Neuron (in vitro differentiated cells): ENCODE measurements at regions not wholly inside any gene's neighbourhood (a gene's known extent, or its start where the extent isn't known, plus 50 kb on each side); places are given as distances from the start of the nearest gene placed in this dataset.
"Not testable (repeated sequence)": the region's sequence is repeated elsewhere in the genome, so short reads cannot be mapped to it uniquely, and the experiment has no call there.

Source experiments
- H2AFZ ChIP-seq: one replicate; pipeline ENCODE4 v1.6.1; 2013; ENCODE audit warnings: low read depth, mild to moderate bottlenecking, inconsistent platforms, low read length, moderate library complexity
- H3K27me3 ChIP-seq: one replicate; pipeline ENCODE4 v1.6.1; 2013; ENCODE audit warnings: low read length; ENCODE audit not compliant: insufficient read depth
- H3K36me3 ChIP-seq: one replicate; pipeline ENCODE4 v1.6.1; 2013; ENCODE audit warnings: low read length; ENCODE audit not compliant: insufficient read depth
- H3K4me1 ChIP-seq: one replicate; pipeline ENCODE4 v1.6.1; 2013; ENCODE audit warnings: low read length; ENCODE audit not compliant: insufficient read depth
- H3K4me3 ChIP-seq: 2 replicates; pipeline ENCODE4 v1.5.1; 2013; ENCODE audit warnings: mild to moderate bottlenecking, low read length, moderate library complexity
- H3K9me3 ChIP-seq: one replicate; pipeline ENCODE4 v1.6.1; 2013; ENCODE audit warnings: low read length

GRCh38 chrX:22810876-22811275 is 188.9 kb upstream of the DDX53 start:
- Histone ChIP-seq H2AFZ (no peak overlapping the region), H3K4me1 (no peaks in the 10 kb centered on the region), H3K9me3 (no peaks in the 10 kb centered on the region), H3K27me3 (no peaks in the 10 kb centered on the region), H3K36me3 (no peaks in the 10 kb centered on the region), H3K4me3 (no peak overlapping the region)

GRCh38 chrX:22818061-22818460 is 181.7 kb upstream of the DDX53 start:
- no peaks in the 10 kb centered on the region for H3K36me3 ChIP-seq
- no peak overlapping the region for H3K4me3 ChIP-seq
- no peak overlapping the region for H2AFZ ChIP-seq
- H3K27me3 ChIP-seq: no peaks in the 10 kb centered on the region
- no peaks in the 10 kb centered on the region for H3K4me1 ChIP-seq
- H3K9me3 ChIP-seq: no peaks in the 10 kb centered on the region

GRCh38 chrX:22855693-22856092 is 144.1 kb upstream of the DDX53 start:
- Histone ChIP-seq H3K4me1 (no peaks in the 10 kb centered on the region), H2AFZ (no peak overlapping the region), H3K27me3 (no peaks in the 10 kb centered on the region), H3K36me3 (no peaks in the 10 kb centered on the region), H3K4me3 (no peak overlapping the region), H3K9me3 (no peaks in the 10 kb centered on the region)

GRCh38 chrX:22859642-22860041 is 140.1 kb upstream of the DDX53 start:
- Histone ChIP-seq H3K36me3 (no peaks in the 10 kb centered on the region), H2AFZ (no peak overlapping the region), H3K4me1 (no peaks in the 10 kb centered on the region), H3K4me3 (no peak overlapping the region), H3K27me3 (no peaks in the 10 kb centered on the region), H3K9me3 (no peaks in the 10 kb centered on the region)

GRCh38 chrX:22866801-22867200 is 133.0 kb upstream of the DDX53 start:
- not testable (repeated sequence) for H3K4me1 ChIP-seq, H3K36me3 ChIP-seq, H3K9me3 ChIP-seq, H3K27me3 ChIP-seq, H2AFZ ChIP-seq, H3K4me3 ChIP-seq

- no peaks in the 10 kb centered on the region for H3K27me3 ChIP-seq
- H3K4me1 ChIP-seq: peaks cover 7% of the 10 kb centered on the region
- no peak overlapping the region for H2AFZ ChIP-seq
- H3K9me3 ChIP-seq: no peaks in the 10 kb centered on the region
- no peak overlapping the region for H3K4me3 ChIP-seq
- H3K36me3 ChIP-seq: no peaks in the 10 kb centered on the region
Observed at GRCh38 chrX:22882543-22882942, 117.2 kb upstream of the DDX53 start.

GRCh38 chrX:22889819-22890218 is 109.9 kb upstream of the DDX53 start:
- Histone ChIP-seq H3K27me3 (no peaks in the 10 kb centered on the region), H3K4me1 (no peaks in the 10 kb centered on the region), H3K9me3 (no peaks in the 10 kb centered on the region), H3K4me3 (no peak overlapping the region), H3K36me3 (no peaks in the 10 kb centered on the region), H2AFZ (no peak overlapping the region)

- H3K36me3 ChIP-seq: no peaks in the 10 kb centered on the region
- H3K4me1 ChIP-seq: no peaks in the 10 kb centered on the region
- no peaks in the 10 kb centered on the region for H3K9me3 ChIP-seq
- H3K4me3 ChIP-seq: no peak overlapping the region
- no peaks in the 10 kb centered on the region for H3K27me3 ChIP-seq
- no peak overlapping the region for H2AFZ ChIP-seq
Observed at GRCh38 chrX:22912616-22913015, 87.1 kb upstream of the DDX53 start.

- Histone ChIP-seq H3K4me3 (no peak overlapping the region), H3K27me3 (peaks cover 4% of the 10 kb centered on the region), H3K9me3 (no peaks in the 10 kb centered on the region), H3K4me1 (no peaks in the 10 kb centered on the region), H3K36me3 (no peaks in the 10 kb centered on the region), H2AFZ (no peak overlapping the region)
Observed at GRCh38 chrX:22922961-22923360, 76.8 kb upstream of the DDX53 start.

- no peak overlapping the region for H2AFZ ChIP-seq
- no peak overlapping the region for H3K4me3 ChIP-seq
- H3K36me3 ChIP-seq: no peaks in the 10 kb centered on the region
- no peaks in the 10 kb centered on the region for H3K4me1 ChIP-seq
- H3K27me3 ChIP-seq: peaks cover 2% of the 10 kb centered on the region
- no peaks in the 10 kb centered on the region for H3K9me3 ChIP-seq
Observed at GRCh38 chrX:22934640-22935039, 65.1 kb upstream of the DDX53 start.

- Histone ChIP-seq H2AFZ (no peak overlapping the region), H3K4me3 (no peak overlapping the region), H3K36me3 (no peaks in the 10 kb centered on the region), H3K27me3 (no peaks in the 10 kb centered on the region), H3K4me1 (no peaks in the 10 kb centered on the region), H3K9me3 (no peaks in the 10 kb centered on the region)
Observed at GRCh38 chrX:22944945-22945344, 54.8 kb upstream of the DDX53 start.
